C4-2B (cell line): ENCODE measurements at regions not wholly inside any gene's neighbourhood (a gene's known extent, or its start where the extent isn't known, plus 50 kb on each side); places are given as distances from the start of the nearest gene placed in this dataset.
A peak's percentile ranks its signal among the peaks of the same experiment; 100 is the strongest.

Experiments
- H3K27ac ChIP-seq: fragments of 450-650 bp; 2 replicates; pipeline ENCODE4 v1.5.1; 2017
- ZFX ChIP-seq: fragments of 450-650 bp; IDR thresholded peaks from 2 replicates; pipeline ENCODE4 v1.6.1; 2017
- TF ChIP-seq, protein P1 (sequence below): fragments of 450-650 bp; conservative IDR thresholded peaks from 2 replicates; pipeline ENCODE4 v1.5.1; 2017; ENCODE audit warnings: mild to moderate bottlenecking

DNA sequence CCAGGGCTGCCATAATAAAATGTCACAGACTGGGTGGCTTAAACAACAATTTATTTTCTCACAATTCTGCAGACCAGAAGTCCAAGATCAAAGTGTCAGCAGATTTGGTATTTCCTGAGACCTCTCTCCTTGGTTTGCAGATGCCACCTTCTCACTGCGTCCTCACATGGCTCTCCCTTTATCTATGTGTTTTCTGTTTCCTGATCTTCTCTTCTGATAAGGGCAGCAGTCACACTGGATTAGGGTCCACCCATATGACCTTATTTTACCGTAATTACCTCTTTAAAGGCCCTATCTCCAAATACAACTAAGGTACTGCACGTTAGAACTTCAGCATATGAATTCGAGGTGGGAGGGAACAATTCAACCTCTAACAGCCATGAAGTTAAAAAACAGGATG is 238.9 kb upstream of the API5 start:
- H3K27ac ChIP-seq = peak overlapping the region; percentile 60; the same call in 1 of the 2 replicates

DNA sequence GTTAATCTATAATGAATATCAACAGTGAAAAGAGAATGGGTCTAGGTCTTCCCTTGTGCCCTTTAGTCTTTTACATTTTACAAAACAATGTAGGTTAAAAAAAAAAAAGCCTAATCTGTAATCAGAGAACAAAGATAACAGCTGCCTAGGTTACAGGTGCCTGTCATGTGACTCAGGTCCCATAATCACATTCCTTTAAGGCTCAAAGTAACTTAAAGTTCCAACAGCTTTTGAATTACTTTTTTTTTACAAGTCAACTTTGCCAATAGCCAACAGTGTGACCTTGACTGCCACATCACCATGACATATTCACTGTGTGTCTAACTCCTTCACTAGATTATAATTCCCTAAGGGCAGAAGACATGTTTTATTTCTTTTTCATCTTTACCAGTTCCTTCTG is 237.0 kb upstream of the API5 start:
- no peak overlapping the region for H3K27ac ChIP-seq
- TF ChIP-seq, protein P1, sequence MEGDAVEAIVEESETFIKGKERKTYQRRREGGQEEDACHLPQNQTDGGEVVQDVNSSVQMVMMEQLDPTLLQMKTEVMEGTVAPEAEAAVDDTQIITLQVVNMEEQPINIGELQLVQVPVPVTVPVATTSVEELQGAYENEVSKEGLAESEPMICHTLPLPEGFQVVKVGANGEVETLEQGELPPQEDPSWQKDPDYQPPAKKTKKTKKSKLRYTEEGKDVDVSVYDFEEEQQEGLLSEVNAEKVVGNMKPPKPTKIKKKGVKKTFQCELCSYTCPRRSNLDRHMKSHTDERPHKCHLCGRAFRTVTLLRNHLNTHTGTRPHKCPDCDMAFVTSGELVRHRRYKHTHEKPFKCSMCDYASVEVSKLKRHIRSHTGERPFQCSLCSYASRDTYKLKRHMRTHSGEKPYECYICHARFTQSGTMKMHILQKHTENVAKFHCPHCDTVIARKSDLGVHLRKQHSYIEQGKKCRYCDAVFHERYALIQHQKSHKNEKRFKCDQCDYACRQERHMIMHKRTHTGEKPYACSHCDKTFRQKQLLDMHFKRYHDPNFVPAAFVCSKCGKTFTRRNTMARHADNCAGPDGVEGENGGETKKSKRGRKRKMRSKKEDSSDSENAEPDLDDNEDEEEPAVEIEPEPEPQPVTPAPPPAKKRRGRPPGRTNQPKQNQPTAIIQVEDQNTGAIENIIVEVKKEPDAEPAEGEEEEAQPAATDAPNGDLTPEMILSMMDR = no peak
- no peak for TF ChIP-seq ZFX

More for the DNA sequence above, 238.9 kb upstream of the API5 start:
- TF ChIP-seq ZFX = no peak
- TF ChIP-seq, protein P1 = no peak

DNA sequence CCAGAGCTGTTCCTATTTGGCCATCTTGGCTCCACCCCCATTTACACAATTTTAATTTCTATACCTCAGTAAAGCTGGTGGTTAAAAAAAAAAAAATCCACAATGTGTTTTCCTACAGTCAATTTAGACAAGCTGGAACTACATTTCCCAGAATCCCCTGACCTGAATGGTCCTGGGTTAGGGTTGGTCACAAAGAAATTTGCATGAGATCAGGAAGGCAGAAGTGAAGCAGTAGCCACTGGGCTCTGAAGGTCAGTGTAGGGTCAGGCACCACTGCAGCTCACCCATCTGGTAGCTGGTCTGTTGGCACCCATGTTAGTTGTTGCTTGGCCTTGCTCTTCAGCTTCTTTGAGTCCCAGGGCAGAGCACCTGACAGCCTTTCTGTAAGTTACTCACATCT is 210.7 kb upstream of the API5 start:
- H3K27ac ChIP-seq = no peak overlapping the region

DNA sequence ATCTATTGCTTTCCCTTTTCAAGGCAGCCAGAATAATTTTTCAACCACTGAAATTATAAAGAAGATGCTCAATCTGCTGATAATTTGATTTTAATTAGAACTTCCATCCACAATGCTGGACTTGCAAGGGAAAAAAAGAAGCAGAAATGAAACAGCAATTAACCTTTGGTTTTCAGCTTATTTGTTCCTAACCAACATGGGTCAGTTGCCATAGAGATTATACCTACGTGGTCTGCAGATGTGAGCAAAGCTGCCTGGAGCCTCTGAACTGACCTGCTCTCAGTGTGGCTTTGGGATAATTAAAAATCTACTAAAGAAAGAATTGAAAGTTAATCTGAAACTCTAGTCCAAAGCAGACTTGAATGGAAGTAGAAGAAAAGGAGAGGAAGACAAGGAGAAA is 195.7 kb upstream of the API5 start:
- TF ChIP-seq ZFX = no peak
- TF ChIP-seq, protein P1 = no peak

More for the DNA sequence above, 210.7 kb upstream of the API5 start:
- TF ChIP-seq, protein P1 = no peak
- TF ChIP-seq ZFX = no peak

DNA sequence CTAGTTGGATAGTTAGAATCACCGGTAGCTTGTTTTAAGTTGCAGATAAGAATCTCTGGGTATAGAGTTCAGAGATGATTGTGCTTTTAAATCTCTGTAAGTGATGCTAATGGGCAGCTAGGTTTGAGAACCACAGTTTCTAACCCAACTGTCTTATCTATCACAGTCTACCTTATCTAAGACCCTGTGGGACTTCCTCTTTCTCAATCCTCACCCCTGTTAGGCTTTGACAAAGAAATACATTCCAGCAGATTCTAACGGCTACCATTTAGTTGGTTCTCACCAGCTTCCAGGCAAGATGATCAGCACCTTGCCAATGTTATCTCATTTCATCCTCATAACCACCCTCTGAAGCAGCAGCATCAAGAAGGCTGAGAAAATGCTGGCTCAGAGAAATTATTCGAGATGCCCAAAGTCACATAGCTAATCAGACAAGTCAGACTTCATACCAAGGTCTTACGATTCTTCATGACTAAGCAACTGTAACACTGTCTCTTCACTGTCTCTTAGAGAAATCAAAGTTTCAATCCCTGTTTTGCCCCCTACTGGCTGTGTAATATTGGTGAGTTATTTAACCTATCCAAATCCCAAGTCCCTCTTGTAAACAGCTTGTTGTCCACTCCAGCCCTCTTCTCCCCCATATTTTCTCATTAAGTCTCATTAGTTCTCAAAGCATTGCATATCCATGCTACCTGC is 192.4 kb upstream of the API5 start:
- H3K27ac ChIP-seq = no peak overlapping the region
- TF ChIP-seq, protein P1 = peak; percentile 45
- no peak for TF ChIP-seq ZFX

More for the DNA sequence above, 195.7 kb upstream of the API5 start:
- H3K27ac ChIP-seq = no peak overlapping the region

DNA sequence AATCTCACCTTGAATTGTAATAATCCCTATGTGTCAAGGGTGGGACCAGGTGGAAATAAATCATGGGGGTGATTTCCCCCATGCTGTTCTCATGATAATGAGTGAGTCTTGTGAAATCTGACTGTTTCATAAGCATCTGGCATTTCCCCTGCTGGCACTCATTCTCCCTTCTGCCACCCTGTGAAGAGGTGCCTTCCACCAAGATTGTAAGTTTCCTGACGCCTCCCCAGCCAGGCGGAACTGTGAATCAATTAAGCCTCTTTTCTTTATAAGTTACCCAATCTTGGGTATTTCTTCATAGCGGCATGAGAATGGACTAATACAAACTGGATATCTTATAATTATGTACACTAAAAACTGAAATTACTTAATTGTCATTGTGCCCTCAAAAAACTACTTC is 189.2 kb upstream of the API5 start:
- TF ChIP-seq, protein P1 = no peak
- no peak for TF ChIP-seq ZFX
- H3K27ac ChIP-seq = no peak overlapping the region

DNA sequence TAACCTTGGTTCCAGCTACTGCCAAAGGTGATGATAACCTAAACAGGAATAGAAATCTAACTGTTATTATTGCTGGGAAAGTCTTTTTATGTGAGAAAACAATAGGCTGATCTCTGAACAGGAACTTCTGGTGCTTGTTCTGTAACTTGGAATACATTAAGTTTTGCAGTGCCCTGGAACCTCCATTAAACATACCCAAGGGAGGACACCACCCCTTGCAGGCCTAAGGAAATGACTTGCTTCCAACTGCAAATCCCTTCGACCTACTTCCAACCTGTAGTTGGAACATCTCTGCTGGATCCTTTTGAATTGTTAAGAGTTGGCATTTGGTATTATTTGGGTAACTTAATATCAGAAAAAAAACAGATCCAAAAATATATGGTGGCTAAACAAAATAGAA is 188.4 kb upstream of the API5 start:
- TF ChIP-seq, protein P1 = no peak
- no peak for TF ChIP-seq ZFX

More for the DNA sequence above, 188.4 kb upstream of the API5 start:
- H3K27ac ChIP-seq = no peak overlapping the region
